Fibroblast of lung (primary cell): ENCODE measurements at regions not wholly inside any gene's neighbourhood (a gene's known extent, or its start where the extent isn't known, plus 50 kb on each side); places are given as distances from the start of the nearest gene placed in this dataset.

Experiments used
- DNase-seq, 2 donors: peaks; one replicate each; pipeline versions ENCODE4 v3.0.0 to v3.0.0-alpha.2; 2010; ENCODE audit warnings: low read depth in 2 of 2
- H2AFZ ChIP-seq: 2 replicates; pipeline ENCODE4 v1.5.1; 2012; ENCODE audit warnings: low read length, control low read depth, inconsistent platforms
- H3K27ac ChIP-seq: 2 replicates; pipeline ENCODE4 v1.5.1; 2011; ENCODE audit warnings: low read length, control low read depth; ENCODE audit not compliant: insufficient read depth
- H3K27me3 ChIP-seq: 2 replicates; pipeline ENCODE4 v1.5.1; 2011; ENCODE audit warnings: mild to moderate bottlenecking, low read length; ENCODE audit not compliant: control insufficient read depth, insufficient read depth
- H3K36me3 ChIP-seq: 2 replicates; pipeline ENCODE4 v1.5.1; 2011; ENCODE audit warnings: low read length; ENCODE audit not compliant: control insufficient read depth, insufficient read depth
- H3K4me1 ChIP-seq: 2 replicates; pipeline ENCODE4 v1.5.1; 2011; ENCODE audit warnings: low read length; ENCODE audit not compliant: control insufficient read depth, insufficient read depth; ENCODE audit errors: extremely low read depth
- H3K4me2 ChIP-seq: 2 replicates; pipeline ENCODE4 v1.5.1; 2011; ENCODE audit warnings: low read length, control low read depth; ENCODE audit not compliant: insufficient read depth; ENCODE audit errors: extremely low read depth
- H3K4me3 ChIP-seq, 4 experiments: fragments of 200-600 bp in 1 of 4; sonication (generic) in 1 of 4; replicated peaks in 1 of 4; 2 replicates each; pipeline ENCODE4 v1.5.1; 2011 to 2016; ENCODE audit warnings: low read length in 4 of 4, low read depth in 3 of 4, mild to moderate bottlenecking in 3 of 4, control low read depth in 2 of 4, inconsistent platforms in 1 of 4, mixed read lengths in 1 of 4; ENCODE audit not compliant: insufficient read depth in 1 of 4; ENCODE audit errors: control extremely low read depth in 1 of 4
- H3K79me2 ChIP-seq: 2 replicates; pipeline ENCODE4 v1.5.1; 2012; ENCODE audit warnings: mild to moderate bottlenecking, low read length, inconsistent platforms; ENCODE audit not compliant: control insufficient read depth, insufficient read depth
- H3K9ac ChIP-seq: 2 replicates; pipeline ENCODE4 v1.5.1; 2011; ENCODE audit warnings: mild to moderate bottlenecking, low read length, control low read depth; ENCODE audit not compliant: insufficient read depth
- H3K9me3 ChIP-seq: 2 replicates; pipeline ENCODE4 v1.5.1; 2012; ENCODE audit warnings: low read depth, low read length; ENCODE audit not compliant: control insufficient read depth, insufficient read depth
- H4K20me1 ChIP-seq: 2 replicates; pipeline ENCODE4 v1.5.1; 2011; ENCODE audit warnings: low read length; ENCODE audit not compliant: control insufficient read depth, insufficient read depth; ENCODE audit errors: extremely low read depth
- EZH2 ChIP-seq: IDR thresholded peaks from 2 replicates; pipeline ENCODE4 v1.5.1; 2012; ENCODE audit warnings: low read length, control low read depth, mild to moderate bottlenecking; ENCODE audit errors: missing control alignments
- TF ChIP-seq, protein P1 (sequence below), 2 donors: IDR thresholded peaks in 1 of 2; conservative IDR thresholded peaks in 1 of 2; 1 replicate in 1 of 2; 2 replicates in 1 of 2; pipeline ENCODE4 v1.5.1; 2011 to 2012; ENCODE audit warnings: low read length in 2 of 2, control low read depth in 1 of 2, inconsistent platforms in 1 of 2, low read depth in 1 of 2, mild to moderate bottlenecking in 1 of 2

GRCh38 chr7:96861-97260, 95.5 kb upstream of the FAM20C start:
- Histone ChIP-seq H3K27me3 (no peaks in the 10 kb centered on the region), H4K20me1 (no peaks in the 10 kb centered on the region), H3K4me3 (no peak overlapping the region), H3K9me3 (no peaks in the 10 kb centered on the region), H2AFZ (no peak overlapping the region), H3K36me3 (no peaks in the 10 kb centered on the region), H3K79me2 (no peaks in the 10 kb centered on the region), H3K27ac (no peak overlapping the region), H3K4me1 (peaks cover 10% of the 10 kb centered on the region), H3K4me2 (no peak overlapping the region), H3K9ac (no peak overlapping the region)
- no peak for TF ChIP-seq EZH2
- TF ChIP-seq, protein P1, sequence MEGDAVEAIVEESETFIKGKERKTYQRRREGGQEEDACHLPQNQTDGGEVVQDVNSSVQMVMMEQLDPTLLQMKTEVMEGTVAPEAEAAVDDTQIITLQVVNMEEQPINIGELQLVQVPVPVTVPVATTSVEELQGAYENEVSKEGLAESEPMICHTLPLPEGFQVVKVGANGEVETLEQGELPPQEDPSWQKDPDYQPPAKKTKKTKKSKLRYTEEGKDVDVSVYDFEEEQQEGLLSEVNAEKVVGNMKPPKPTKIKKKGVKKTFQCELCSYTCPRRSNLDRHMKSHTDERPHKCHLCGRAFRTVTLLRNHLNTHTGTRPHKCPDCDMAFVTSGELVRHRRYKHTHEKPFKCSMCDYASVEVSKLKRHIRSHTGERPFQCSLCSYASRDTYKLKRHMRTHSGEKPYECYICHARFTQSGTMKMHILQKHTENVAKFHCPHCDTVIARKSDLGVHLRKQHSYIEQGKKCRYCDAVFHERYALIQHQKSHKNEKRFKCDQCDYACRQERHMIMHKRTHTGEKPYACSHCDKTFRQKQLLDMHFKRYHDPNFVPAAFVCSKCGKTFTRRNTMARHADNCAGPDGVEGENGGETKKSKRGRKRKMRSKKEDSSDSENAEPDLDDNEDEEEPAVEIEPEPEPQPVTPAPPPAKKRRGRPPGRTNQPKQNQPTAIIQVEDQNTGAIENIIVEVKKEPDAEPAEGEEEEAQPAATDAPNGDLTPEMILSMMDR (conservative IDR thresholded peaks at IDR 0.05 in 1 of 2, IDR thresholded peaks at IDR 0.05 in 1 of 2; ENCODE audit: low read depth in 1 of 2, low read length in 2 of 2), result no peak
- no peak for DNase-seq

- H3K36me3 ChIP-seq, result no peaks in the 10 kb centered on the region
- H3K9ac ChIP-seq, result no peak overlapping the region
- no peaks in the 10 kb centered on the region for H3K27me3 ChIP-seq
- no peak overlapping the region for H3K4me3 ChIP-seq
- no peak overlapping the region for H2AFZ ChIP-seq
- H3K4me1 ChIP-seq, result peaks cover 10% of the 10 kb centered on the region
- TF ChIP-seq, protein P1 (conservative IDR thresholded peaks at IDR 0.05 in 1 of 2, IDR thresholded peaks at IDR 0.05 in 1 of 2; ENCODE audit: low read depth in 1 of 2, low read length in 2 of 2), result no peak
- no peak for TF ChIP-seq EZH2
- H3K9me3 ChIP-seq, result no peaks in the 10 kb centered on the region
- no peaks in the 10 kb centered on the region for H3K79me2 ChIP-seq
- no peak overlapping the region for H3K4me2 ChIP-seq
- DNase-seq, result no peak
- H3K27ac ChIP-seq, result no peak overlapping the region
- H4K20me1 ChIP-seq, result no peaks in the 10 kb centered on the region
Measured at GRCh38 chr7:97310-97841, 95.0 kb upstream of the FAM20C start.

GRCh38 chr7:101146-102046, 91.0 kb upstream of the FAM20C start:
- Histone ChIP-seq H3K27ac (no peak overlapping the region), H3K9ac (no peak overlapping the region)

More at GRCh38 chr7:101146-102046, 91.0 kb upstream of the FAM20C start:
- TF ChIP-seq, protein P1 (conservative IDR thresholded peaks at IDR 0.05 in 1 of 2, IDR thresholded peaks at IDR 0.05 in 1 of 2; ENCODE audit: low read depth in 1 of 2, low read length in 2 of 2), result no peak
- TF ChIP-seq EZH2, result no peak
- peak overlapping the region; percentile 19 for H2AFZ ChIP-seq
- H3K4me1 ChIP-seq, result peaks cover 10% of the 10 kb centered on the region
- no peaks in the 10 kb centered on the region for H3K36me3 ChIP-seq
- H4K20me1 ChIP-seq, result no peaks in the 10 kb centered on the region
- H3K79me2 ChIP-seq, result no peaks in the 10 kb centered on the region
- H3K9me3 ChIP-seq, result no peaks in the 10 kb centered on the region
- H3K27me3 ChIP-seq, result no peaks in the 10 kb centered on the region
- no peak overlapping the region for H3K4me2 ChIP-seq
- peak; percentile 33 to 79 for DNase-seq
- H3K4me3 ChIP-seq, result no peak overlapping the region
